ENCODE measurements at regions not wholly inside any gene's neighbourhood (a gene's known extent, or its start where the extent isn't known, plus 50 kb on each side); places are given as distances from the start of the nearest gene placed in this dataset.
"Not testable (repeated sequence)": the region's sequence is repeated elsewhere in the genome, so short reads cannot be mapped to it uniquely, and the experiment has no call there.

- DNase-seq = no peak
Measured at GRCh38 chr6:86255973-86256372, 613.3 kb upstream of the SYNCRIP start.

GRCh38 chr6:86251106-86251505, 608.4 kb upstream of the SYNCRIP start:
- DNase-seq = no peak

- DNase-seq = peak; percentile 14 to 22
Measured at GRCh38 chr6:86217906-86218305, 575.2 kb upstream of the SYNCRIP start.

- peak; percentile 10 to 12 for DNase-seq
Measured at GRCh38 chr6:86215323-86215722, 572.6 kb upstream of the SYNCRIP start.

DNA sequence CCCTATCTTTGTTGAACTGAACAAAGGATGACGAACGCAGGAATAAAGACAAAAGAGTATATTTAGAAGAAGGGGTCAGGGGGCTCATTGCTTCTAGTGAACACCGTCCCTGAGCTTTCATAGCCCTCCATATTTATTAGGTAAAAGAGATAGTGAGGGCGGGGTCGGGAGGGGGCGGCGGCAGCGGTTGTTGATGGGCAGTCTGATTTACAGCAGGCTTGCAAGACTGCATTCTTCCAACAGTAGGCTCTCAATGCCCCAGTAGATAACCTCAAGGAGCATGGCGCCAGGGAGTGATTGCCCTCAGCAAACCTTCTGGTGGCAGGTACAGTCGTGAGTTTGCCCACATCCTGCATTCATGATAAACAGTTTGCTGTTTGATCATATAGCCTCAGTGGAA, 563.3 kb upstream of the SYNCRIP start:
- DNase-seq = no peak

GRCh38 chr6:86203044-86203443, 560.4 kb upstream of the SYNCRIP start:
- DNase-seq = no peak

GRCh38 chr6:86193821-86194220, 551.1 kb upstream of the SYNCRIP start:
- DNase-seq = no peak

DNA sequence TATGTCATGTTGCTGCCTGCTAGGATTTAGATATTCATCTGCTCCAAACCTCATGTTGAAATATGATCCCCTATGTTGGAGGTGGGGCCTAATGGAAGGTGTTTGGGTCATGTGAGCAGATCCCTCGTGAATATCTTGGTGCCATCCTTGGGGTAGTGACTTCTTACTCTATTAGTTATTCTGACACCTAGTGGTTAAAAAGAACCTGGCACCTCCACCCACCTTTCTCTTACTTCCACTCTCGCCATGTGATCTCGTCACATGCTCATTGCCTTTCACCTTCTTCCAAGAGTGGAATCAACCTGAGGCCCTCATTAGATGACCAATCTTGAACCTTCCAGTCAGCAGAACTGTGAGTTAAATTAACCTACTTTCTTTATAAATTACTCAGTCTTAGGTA, 549.4 kb upstream of the SYNCRIP start:
- no peak for DNase-seq

- DNase-seq = not testable (repeated sequence)
Measured at GRCh38 chr6:86175149-86175548, 532.5 kb upstream of the SYNCRIP start.

DNA sequence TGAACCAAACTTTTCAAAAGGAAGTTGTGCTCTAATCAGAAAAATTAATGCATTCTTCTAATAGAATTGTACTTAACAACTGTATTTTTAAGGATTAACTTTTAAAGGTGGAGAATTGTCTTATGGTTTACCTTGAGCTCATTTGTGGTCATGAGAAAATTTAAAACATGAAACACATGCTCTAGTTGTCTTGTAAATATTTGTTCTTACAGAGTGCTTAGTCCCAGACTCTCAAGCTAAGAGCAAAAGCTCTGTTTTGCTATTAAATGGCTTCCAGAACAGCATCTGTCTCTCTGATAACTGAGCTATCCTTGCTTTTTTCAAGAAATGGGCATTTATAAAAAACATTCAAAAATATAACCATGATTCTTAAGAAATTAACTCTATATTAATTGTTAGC, 512.2 kb upstream of the SYNCRIP start:
- no peak for DNase-seq

DNA sequence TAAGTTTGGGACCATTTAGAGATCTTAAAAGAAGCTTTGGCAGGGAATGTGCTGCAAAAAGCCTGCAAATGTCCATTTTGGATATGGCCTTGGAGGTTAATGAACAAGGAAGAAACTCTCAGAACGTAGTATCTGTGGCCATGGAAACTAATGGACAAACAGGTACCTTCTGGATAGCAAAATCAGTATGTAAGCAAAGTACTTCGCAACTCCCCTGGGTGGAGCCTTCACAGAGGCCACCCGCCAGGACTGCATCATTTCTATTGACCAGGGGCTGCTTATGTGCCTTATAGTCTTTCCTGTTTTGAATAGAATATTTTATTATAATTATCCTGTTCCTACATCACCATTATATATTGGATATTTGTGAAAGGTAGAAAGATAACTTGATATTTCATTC, 510.8 kb upstream of the SYNCRIP start:
- DNase-seq = no peak

DNA sequence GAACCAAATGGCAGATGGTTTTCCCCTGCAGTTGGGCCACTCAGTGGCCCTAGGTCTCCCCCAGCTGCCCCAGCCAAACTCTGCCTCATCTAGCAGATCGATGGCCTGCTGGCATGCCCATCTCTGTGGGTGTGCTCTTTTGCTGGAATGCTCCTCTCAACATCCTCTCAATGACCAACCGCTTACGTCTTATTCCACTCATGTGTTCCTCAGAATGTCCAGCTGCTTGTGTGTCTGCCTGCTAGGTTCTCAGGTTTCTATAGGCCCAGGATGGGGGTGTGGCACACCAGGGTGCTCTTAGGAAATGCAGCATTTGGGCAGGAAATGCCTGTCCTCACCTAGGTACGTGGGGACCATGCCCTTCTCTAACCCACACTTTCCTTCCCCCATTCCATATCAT, 509.9 kb upstream of the SYNCRIP start:
- no peak for DNase-seq

GRCh38 chr6:86148586-86148985, 505.9 kb upstream of the SYNCRIP start:
- DNase-seq = no peak

DNA sequence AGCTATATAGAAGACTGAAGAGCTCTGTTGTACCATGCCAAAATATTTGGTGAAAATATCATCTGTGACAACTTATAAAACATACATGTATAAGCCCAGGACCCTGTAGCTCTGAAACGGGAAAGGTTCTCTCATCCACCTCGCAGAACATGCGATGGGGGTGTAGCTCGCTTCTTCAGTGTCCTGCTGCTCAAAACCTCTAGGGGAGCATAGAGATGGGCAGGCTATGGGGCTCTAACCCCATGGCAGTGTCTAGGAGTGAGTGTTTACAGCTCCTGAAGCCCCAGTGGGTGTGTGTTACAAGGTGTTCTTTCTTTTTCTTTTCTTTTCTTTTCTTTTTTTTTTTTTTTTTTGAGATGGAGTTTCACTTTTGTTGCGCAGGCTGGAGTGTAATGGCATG, 505.2 kb upstream of the SYNCRIP start:
- DNase-seq = no peak

- no peak for DNase-seq
Measured at GRCh38 chr6:86147311-86147710, 504.6 kb upstream of the SYNCRIP start.

DNA sequence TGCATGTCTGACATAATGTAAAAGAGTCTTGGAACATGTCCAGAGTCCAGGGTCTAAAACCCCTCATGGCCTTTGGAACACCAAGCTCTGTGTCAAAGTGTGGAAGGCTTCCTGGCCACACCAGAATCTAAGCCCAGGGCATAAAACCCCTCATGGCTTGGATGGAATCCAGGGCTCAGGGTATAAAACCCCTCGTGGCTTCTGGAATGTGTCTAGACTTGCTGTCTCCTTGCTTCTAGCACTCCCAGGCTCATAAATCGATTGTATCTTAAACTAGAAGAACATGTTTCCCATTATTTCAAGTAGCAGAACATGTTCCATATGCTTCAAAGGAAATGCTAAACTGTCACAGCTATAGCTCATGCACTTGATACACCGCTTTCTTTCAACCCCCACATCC, 504.1 kb upstream of the SYNCRIP start:
- DNase-seq = not testable (repeated sequence)

DNA sequence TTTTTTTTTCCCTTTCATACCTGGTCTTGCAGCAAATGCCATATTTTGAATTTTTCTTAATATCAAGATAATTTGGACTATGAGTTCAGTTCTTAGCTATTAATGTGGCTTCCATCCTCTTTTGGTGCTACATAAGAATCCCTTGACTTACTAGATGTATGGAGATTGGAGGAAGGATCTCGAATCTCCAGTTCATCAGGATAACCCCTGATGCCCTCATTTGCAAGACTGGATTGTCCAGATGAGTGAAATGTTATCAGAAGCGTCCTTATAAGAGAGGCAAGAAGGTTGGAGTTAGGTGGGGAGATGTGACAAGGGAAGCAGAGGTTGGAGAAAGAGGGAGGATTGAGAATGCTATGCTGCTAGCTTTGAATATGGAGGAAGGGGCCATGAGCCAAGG, 499.6 kb upstream of the SYNCRIP start:
- DNase-seq = no peak

DNA sequence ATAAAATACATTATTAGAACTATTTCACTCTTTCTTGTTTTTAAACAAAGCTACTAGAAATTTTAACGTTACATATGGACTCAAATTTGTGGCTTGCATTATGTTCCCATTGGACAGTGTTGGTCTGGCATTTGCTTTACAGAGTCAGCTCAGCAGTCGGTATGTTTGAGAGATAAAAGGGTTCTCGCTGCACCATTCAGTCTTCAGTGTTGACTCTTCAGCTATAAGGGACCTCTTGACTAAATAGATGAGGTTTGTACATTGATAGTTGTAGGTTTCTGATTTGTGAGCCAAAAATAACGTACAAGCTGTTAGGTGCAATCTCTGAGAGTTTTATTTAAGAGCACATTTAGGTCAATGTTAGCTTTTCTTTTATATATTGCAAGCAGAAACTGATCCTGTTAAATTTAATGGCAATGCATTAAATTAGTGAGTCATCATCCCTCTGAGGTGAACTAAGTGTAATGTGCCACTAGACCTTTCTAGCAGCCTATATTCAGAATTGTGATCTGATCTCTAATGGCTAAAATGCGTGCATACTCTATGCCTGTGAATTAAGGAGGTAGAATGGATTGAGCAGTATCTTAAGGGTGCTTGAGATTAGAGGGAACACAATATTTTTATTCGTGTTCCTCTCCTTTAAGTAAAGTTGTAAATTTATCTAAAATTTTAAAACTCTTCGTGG, 485.6 kb upstream of the SYNCRIP start:
- no peak for DNase-seq

- DNase-seq = no peak
Measured at GRCh38 chr6:86122086-86122485, 479.4 kb upstream of the SYNCRIP start.

- no peak for DNase-seq
Measured at GRCh38 chr6:86118271-86118670, 475.6 kb upstream of the SYNCRIP start.

GRCh38 chr6:86107985-86108384, 465.3 kb upstream of the SYNCRIP start:
- DNase-seq = peak; percentile 4 to 14

- no peak for DNase-seq
Measured at GRCh38 chr6:86087954-86088353, 445.3 kb upstream of the SYNCRIP start.

- no peak for DNase-seq
Measured at GRCh38 chr6:86079938-86080337, 437.3 kb upstream of the SYNCRIP start.

DNA sequence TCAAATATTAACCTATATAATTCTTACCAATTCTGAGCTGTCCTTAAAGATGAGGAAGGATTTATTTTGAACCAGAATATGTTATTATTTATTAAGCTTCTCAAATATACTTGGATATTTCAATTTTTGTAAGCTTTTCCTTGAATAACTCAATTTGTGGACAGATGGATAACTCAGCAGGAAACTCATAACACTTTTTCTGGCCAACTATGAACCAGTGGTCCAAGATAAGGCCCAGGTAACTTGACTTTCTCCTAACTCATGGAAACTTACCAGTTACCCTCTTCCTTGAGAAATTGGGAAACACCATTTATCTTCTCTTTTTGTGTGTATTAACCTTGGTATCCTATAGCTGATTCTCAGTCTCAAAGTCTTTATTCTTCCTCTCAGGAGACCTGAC, 427.5 kb upstream of the SYNCRIP start:
- no peak for DNase-seq

Data from right lung (tissue), 2 donors.